Astrocyte of the spinal cord (primary cell): ENCODE measurements at regions not wholly inside any gene's neighbourhood (a gene's known extent, or its start where the extent isn't known, plus 50 kb on each side); places are given as distances from the start of the nearest gene placed in this dataset.

Experiments
- DNase-seq: peaks from one replicate; pipeline ENCODE4 v3.0.0; 2011; ENCODE audit warnings: low read depth, low spot score
- H3K4me3 ChIP-seq: 2 replicates; pipeline ENCODE4 v1.5.1; 2011; ENCODE audit warnings: low read depth, mild to moderate bottlenecking, low read length, moderate library complexity
- CTCF ChIP-seq: IDR thresholded peaks from 2 replicates; pipeline ENCODE4 v1.5.1; 2012; ENCODE audit warnings: low read depth, mild to moderate bottlenecking, low read length, inconsistent platforms
- in situ Hi-C: cut with HindIII; loops from 2 replicates; pipeline ENCODE4 v1.10.0; 2017; ENCODE audit warnings: low sequenced_read_pairs

- TF ChIP-seq CTCF = no peak
- H3K4me3 ChIP-seq = no peak overlapping the region
- DNase-seq = no peak
- in situ Hi-C loops = no loop called here
Observed at GRCh38 chr21:29228306-29228705, 70.4 kb upstream of the BACH1 start.

GRCh38 chr21:29230551-29231261 lies 68.0 kb upstream of the BACH1 start:
- no peak for TF ChIP-seq CTCF
- in situ Hi-C loops = no loop called here
- peak; percentile 24 for DNase-seq
- no peak overlapping the region for H3K4me3 ChIP-seq

- no peak overlapping the region for H3K4me3 ChIP-seq
- in situ Hi-C loops = no loop called here
- no peak for TF ChIP-seq CTCF
- DNase-seq = no peak
Observed at GRCh38 chr21:29231756-29232529, 66.8 kb upstream of the BACH1 start.

- no peak overlapping the region for H3K4me3 ChIP-seq
- no peak for TF ChIP-seq CTCF
- in situ Hi-C loops = no loop called here
- peak; percentile 67 for DNase-seq
Observed at GRCh38 chr21:29232530-29233255, 66.0 kb upstream of the BACH1 start.

GRCh38 chr21:29233256-29233546 lies 65.5 kb upstream of the BACH1 start:
- in situ Hi-C loops = no loop called here
- no peak overlapping the region for H3K4me3 ChIP-seq
- TF ChIP-seq CTCF = no peak
- DNase-seq = no peak

GRCh38 chr21:29233611-29234540 lies 64.8 kb upstream of the BACH1 start:
- in situ Hi-C loops = no loop called here
- H3K4me3 ChIP-seq = no peak overlapping the region
- TF ChIP-seq CTCF = no peak
- DNase-seq = no peak
